ENCODE measurements at regions not wholly inside any gene's neighbourhood (a gene's known extent, or its start where the extent isn't known, plus 50 kb on each side); places are given as distances from the start of the nearest gene placed in this dataset.
"Not testable (repeated sequence)": the region's sequence is repeated elsewhere in the genome, so short reads cannot be mapped to it uniquely, and the experiment has no call there.

- no peak for DNase-seq (ENCODE audit: low read depth)
Measured at GRCh38 chr20:48405909-48406308, 421.9 kb downstream of the PREX1 start.

GRCh38 chr20:48404598-48404997, 423.2 kb downstream of the PREX1 start:
- no peak for DNase-seq (ENCODE audit: low read depth)

GRCh38 chr20:48403167-48403761, 424.5 kb downstream of the PREX1 start:
- no peak for DNase-seq (ENCODE audit: low read depth)

- DNase-seq (ENCODE audit: low read depth), result no peak
Measured at GRCh38 chr20:48401359-48401758, 426.4 kb downstream of the PREX1 start.

GRCh38 chr20:48400009-48400408, 427.8 kb downstream of the PREX1 start:
- DNase-seq (ENCODE audit: low read depth), result no peak

GRCh38 chr20:48398506-48399449, 429.0 kb downstream of the PREX1 start:
- DNase-seq (ENCODE audit: low read depth), result no peak

GRCh38 chr20:48396981-48397861, 430.6 kb downstream of the PREX1 start:
- not testable (repeated sequence) for DNase-seq (ENCODE audit: low read depth)

- DNase-seq (ENCODE audit: low read depth), result no peak
Measured at GRCh38 chr20:48395816-48396546, 431.8 kb downstream of the PREX1 start.

GRCh38 chr20:48394415-48395081, 433.3 kb downstream of the PREX1 start:
- no peak for DNase-seq (ENCODE audit: low read depth)

GRCh38 chr20:48393737-48394314, 434.0 kb downstream of the PREX1 start:
- no peak for DNase-seq (ENCODE audit: low read depth)

GRCh38 chr20:48393311-48393685, 434.5 kb downstream of the PREX1 start:
- no peak for DNase-seq (ENCODE audit: low read depth)

- no peak for DNase-seq (ENCODE audit: low read depth)
Measured at GRCh38 chr20:48392407-48393310, 435.1 kb downstream of the PREX1 start.

- DNase-seq (ENCODE audit: low read depth), result no peak
Measured at GRCh38 chr20:48390981-48391380, 436.8 kb downstream of the PREX1 start.

- DNase-seq (ENCODE audit: low read depth), result no peak
Measured at GRCh38 chr20:48387675-48388074, 440.1 kb downstream of the PREX1 start.

GRCh38 chr20:48385527-48385926, 442.3 kb downstream of the PREX1 start:
- DNase-seq (ENCODE audit: low read depth), result no peak

- DNase-seq (ENCODE audit: low read depth), result no peak
Measured at GRCh38 chr20:48385114-48385513, 442.7 kb downstream of the PREX1 start.

GRCh38 chr20:48384147-48384818, 443.5 kb downstream of the PREX1 start:
- no peak for DNase-seq (ENCODE audit: low read depth)

- DNase-seq (ENCODE audit: low read depth), result no peak
Measured at GRCh38 chr20:48383252-48383651, 444.5 kb downstream of the PREX1 start.

- DNase-seq (ENCODE audit: low read depth), result no peak
Measured at GRCh38 chr20:48382304-48382703, 445.5 kb downstream of the PREX1 start.
